Neural crest cell (in vitro differentiated cells): ENCODE measurements at regions not wholly inside any gene's neighbourhood (a gene's known extent, or its start where the extent isn't known, plus 50 kb on each side); places are given as distances from the start of the nearest gene placed in this dataset.

Source experiments
- DNase-seq: peaks from one replicate; pipeline ENCODE4 v3.0.0; 2021; ENCODE audit warnings: low read depth, mixed read lengths, low spot score
- H3K27ac Mint-ChIP-seq: one replicate; pipeline ENCODE4 v1.8.0; 2021; ENCODE audit warnings: mild to moderate bottlenecking, mixed read lengths; ENCODE audit not compliant: unreplicated experiment
- H3K27me3 Mint-ChIP-seq: 2 replicates; pipeline ENCODE4 v1.8.0; 2021; ENCODE audit warnings: low read depth, mild to moderate bottlenecking, mixed read lengths
- H3K36me3 Mint-ChIP-seq: 2 replicates; pipeline ENCODE4 v1.8.0; 2021; ENCODE audit warnings: low read depth, mild to moderate bottlenecking, mixed read lengths
- H3K4me1 Mint-ChIP-seq: 2 replicates; pipeline ENCODE4 v1.8.0; 2021; ENCODE audit warnings: mixed read lengths
- H3K4me3 Mint-ChIP-seq: one replicate; pipeline ENCODE4 v1.8.0; 2021; ENCODE audit warnings: mild to moderate bottlenecking, mixed read lengths
- H3K9me3 Mint-ChIP-seq: 2 replicates; pipeline ENCODE4 v1.8.0; 2021; ENCODE audit warnings: mixed read lengths
- CTCF ChIP-seq: fragments of 200-600 bp; sonication (generic); conservative IDR thresholded peaks from 2 replicates; pipeline ENCODE4 v1.5.0; 2021; ENCODE audit warnings: antibody characterized with exemption, mild to moderate bottlenecking

GRCh38 chr13:50320271-50320862 is 305.1 kb downstream of the KCNRG start:
- H3K9me3 Mint-ChIP-seq = peaks cover 6% of the 10 kb centered on the region
- H3K27ac Mint-ChIP-seq = no peak overlapping the region
- peaks cover 3% of the 10 kb centered on the region for H3K36me3 Mint-ChIP-seq
- no peak for TF ChIP-seq CTCF
- DNase-seq = no peak
- H3K4me3 Mint-ChIP-seq = no peak overlapping the region
- H3K4me1 Mint-ChIP-seq = no peaks in the 10 kb centered on the region
- no peaks in the 10 kb centered on the region for H3K27me3 Mint-ChIP-seq

- TF ChIP-seq CTCF = no peak
- Mint-ChIP-seq H3K4me1 (no peaks in the 10 kb centered on the region), H3K27ac (no peak overlapping the region), H3K36me3 (peaks cover 3% of the 10 kb centered on the region), H3K27me3 (no peaks in the 10 kb centered on the region), H3K4me3 (no peak overlapping the region), H3K9me3 (peaks cover 2% of the 10 kb centered on the region)
- DNase-seq = no peak
Observed at GRCh38 chr13:50322006-50322405, 306.8 kb downstream of the KCNRG start.

- Mint-ChIP-seq H3K36me3 (peaks cover 3% of the 10 kb centered on the region), H3K27me3 (no peaks in the 10 kb centered on the region), H3K27ac (no peak overlapping the region), H3K9me3 (peaks cover 2% of the 10 kb centered on the region), H3K4me1 (no peaks in the 10 kb centered on the region), H3K4me3 (no peak overlapping the region)
- no peak for TF ChIP-seq CTCF
- DNase-seq = no peak
Observed at GRCh38 chr13:50323440-50324065, 308.3 kb downstream of the KCNRG start.

GRCh38 chr13:50326271-50326670 is 311.0 kb downstream of the KCNRG start:
- Mint-ChIP-seq H3K9me3 (no peaks in the 10 kb centered on the region), H3K27ac (no peak overlapping the region), H3K4me1 (peaks cover 9% of the 10 kb centered on the region), H3K27me3 (no peaks in the 10 kb centered on the region), H3K4me3 (no peak overlapping the region), H3K36me3 (peaks cover 3% of the 10 kb centered on the region)
- no peak for DNase-seq
- TF ChIP-seq CTCF = no peak

- Mint-ChIP-seq H3K4me1 (peaks cover 9% of the 10 kb centered on the region), H3K36me3 (peaks cover 3% of the 10 kb centered on the region), H3K27ac (no peak overlapping the region), H3K27me3 (no peaks in the 10 kb centered on the region), H3K9me3 (no peaks in the 10 kb centered on the region), H3K4me3 (no peak overlapping the region)
- DNase-seq = no peak
- TF ChIP-seq CTCF = no peak
Observed at GRCh38 chr13:50326811-50327210, 311.6 kb downstream of the KCNRG start.
